Activated naive CD4-positive, alpha-beta T cell treated with anti-CD3 and anti-CD28 coated beads for 36 hours (primary cell): ENCODE measurements at regions not wholly inside any gene's neighbourhood (a gene's known extent, or its start where the extent isn't known, plus 50 kb on each side); places are given as distances from the start of the nearest gene placed in this dataset.

Experiments used
- CTCF ChIA-PET: fragments of 350-600 bp; sonication (Branson Sonifier 250); formaldehyde crosslinking; loops from one replicate; lab custom pipeline; 2021; ENCODE audit warnings: antibody characterized with exemption; lab: Charles Lee
- DNase-seq: peaks from one replicate; pipeline ENCODE4 v3.0.0-alpha.2; 2020
- H3K27ac Mint-ChIP-seq: one replicate; pipeline ENCODE4 v1.8.0; 2021; ENCODE audit warnings: mild to moderate bottlenecking, mixed read lengths
- H3K27me3 Mint-ChIP-seq: one replicate; pipeline ENCODE4 v1.8.0; 2021; ENCODE audit warnings: low read depth, mixed read lengths
- H3K36me3 Mint-ChIP-seq: one replicate; pipeline ENCODE4 v1.8.0; 2021; ENCODE audit warnings: low read depth, mixed read lengths
- H3K4me1 Mint-ChIP-seq: one replicate; pipeline ENCODE4 v1.8.0; 2021; ENCODE audit warnings: low read depth, mixed read lengths
- H3K4me3 Mint-ChIP-seq: one replicate; pipeline ENCODE4 v1.8.0; 2021; ENCODE audit warnings: mild to moderate bottlenecking, moderate library complexity, mixed read lengths
- H3K9me3 Mint-ChIP-seq: one replicate; pipeline ENCODE4 v1.8.0; 2021; ENCODE audit warnings: mixed read lengths
- intact Hi-C: fragments of 100-400 bp; cut with micrococcal nuclease; formaldehyde crosslinking; loops from one replicate; pipeline ENCODE4 v1.15.1; 2023

- Mint-ChIP-seq H3K27ac (no peak overlapping the region), H3K4me3 (no peak overlapping the region), H3K4me1 (peaks cover 8% of the 10 kb centered on the region), H3K36me3 (no peaks in the 10 kb centered on the region), H3K27me3 (peaks cover 10% of the 10 kb centered on the region), H3K9me3 (no peaks in the 10 kb centered on the region)
- CTCF ChIA-PET, result interaction anchor here (0.6 kb wide), 1 partner anchor 141 kb away, joined by 3 read pairs; no protein-coding TSS in a partner anchor
- DNase-seq, result no peak
- intact Hi-C loops, result loop anchor here (10.0 kb wide), 1 partner anchor 145 kb away; no protein-coding TSS in a partner anchor
Measured at GRCh38 chr16:26649381-26650045, 417.2 kb upstream of the C16orf82 start.

- no peak for DNase-seq
- CTCF ChIA-PET, result interaction anchor here (0.6 kb wide), 1 partner anchor 202 kb away, joined by 4 read pairs; no protein-coding TSS in a partner anchor
- Mint-ChIP-seq H3K9me3 (no peaks in the 10 kb centered on the region), H3K4me1 (no peaks in the 10 kb centered on the region), H3K36me3 (no peaks in the 10 kb centered on the region), H3K27me3 (peaks cover 8% of the 10 kb centered on the region), H3K27ac (no peak overlapping the region), H3K4me3 (no peak overlapping the region)
- intact Hi-C loops, result no loop called here
Measured at GRCh38 chr16:26651464-26651863, 415.3 kb upstream of the C16orf82 start.

- no peaks in the 10 kb centered on the region for H3K36me3 Mint-ChIP-seq
- H3K4me3 Mint-ChIP-seq, result no peak overlapping the region
- intact Hi-C loops, result no loop called here
- DNase-seq, result no peak
- H3K27ac Mint-ChIP-seq, result no peak overlapping the region
- H3K4me1 Mint-ChIP-seq, result no peaks in the 10 kb centered on the region
- CTCF ChIA-PET, result interaction anchor here (0.6 kb wide), 1 partner anchor 202 kb away, joined by 4 read pairs; no protein-coding TSS in a partner anchor
- peaks cover 8% of the 10 kb centered on the region for H3K27me3 Mint-ChIP-seq
- no peaks in the 10 kb centered on the region for H3K9me3 Mint-ChIP-seq
Measured at GRCh38 chr16:26651884-26652283, 414.8 kb upstream of the C16orf82 start.

GRCh38 chr16:26658486-26658885 lies 408.2 kb upstream of the C16orf82 start:
- no peaks in the 10 kb centered on the region for H3K9me3 Mint-ChIP-seq
- peaks cover 18% of the 10 kb centered on the region for H3K27me3 Mint-ChIP-seq
- intact Hi-C loops, result no loop called here
- H3K4me1 Mint-ChIP-seq, result no peaks in the 10 kb centered on the region
- no peaks in the 10 kb centered on the region for H3K36me3 Mint-ChIP-seq
- H3K27ac Mint-ChIP-seq, result no peak overlapping the region
- H3K4me3 Mint-ChIP-seq, result no peak overlapping the region
- no peak for DNase-seq
- CTCF ChIA-PET, result no interaction called here

DNA sequence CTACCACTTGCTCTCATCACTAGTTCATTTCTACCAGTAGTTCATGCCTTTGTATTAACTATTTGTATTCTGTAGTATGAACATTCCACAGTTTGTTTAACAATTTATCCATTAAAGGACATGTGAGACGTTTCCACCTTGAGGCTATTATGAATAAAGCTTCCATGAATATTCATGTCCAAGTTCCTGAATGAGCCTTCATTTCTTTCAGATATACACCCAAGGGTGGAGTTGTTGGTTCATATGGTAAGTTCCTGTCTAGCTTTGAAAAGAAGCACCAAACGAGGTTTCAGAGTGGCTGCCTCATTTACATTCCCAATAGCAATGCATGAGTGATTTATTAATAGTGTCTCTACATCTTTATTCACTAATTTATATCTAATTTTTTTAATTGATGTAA lies 407.8 kb upstream of the C16orf82 start:
- no peaks in the 10 kb centered on the region for H3K36me3 Mint-ChIP-seq
- H3K27ac Mint-ChIP-seq, result no peak overlapping the region
- no peaks in the 10 kb centered on the region for H3K4me1 Mint-ChIP-seq
- H3K27me3 Mint-ChIP-seq, result peaks cover 20% of the 10 kb centered on the region
- intact Hi-C loops, result no loop called here
- no peak overlapping the region for H3K4me3 Mint-ChIP-seq
- CTCF ChIA-PET, result no interaction called here
- DNase-seq, result no peak
- no peaks in the 10 kb centered on the region for H3K9me3 Mint-ChIP-seq

- CTCF ChIA-PET, result interaction anchor here (0.6 to 1.8 kb wide), 2 partner anchors 18 to 171 kb away, joined by 3 to 5 read pairs; no protein-coding TSS in a partner anchor
- no peak overlapping the region for H3K27ac Mint-ChIP-seq
- intact Hi-C loops, result no loop called here
- H3K4me1 Mint-ChIP-seq, result peaks cover 11% of the 10 kb centered on the region
- H3K27me3 Mint-ChIP-seq, result peaks cover 17% of the 10 kb centered on the region
- no peaks in the 10 kb centered on the region for H3K9me3 Mint-ChIP-seq
- H3K36me3 Mint-ChIP-seq, result no peaks in the 10 kb centered on the region
- H3K4me3 Mint-ChIP-seq, result no peak overlapping the region
- no peak for DNase-seq
Measured at GRCh38 chr16:26664086-26664485, 402.6 kb upstream of the C16orf82 start.

DNA sequence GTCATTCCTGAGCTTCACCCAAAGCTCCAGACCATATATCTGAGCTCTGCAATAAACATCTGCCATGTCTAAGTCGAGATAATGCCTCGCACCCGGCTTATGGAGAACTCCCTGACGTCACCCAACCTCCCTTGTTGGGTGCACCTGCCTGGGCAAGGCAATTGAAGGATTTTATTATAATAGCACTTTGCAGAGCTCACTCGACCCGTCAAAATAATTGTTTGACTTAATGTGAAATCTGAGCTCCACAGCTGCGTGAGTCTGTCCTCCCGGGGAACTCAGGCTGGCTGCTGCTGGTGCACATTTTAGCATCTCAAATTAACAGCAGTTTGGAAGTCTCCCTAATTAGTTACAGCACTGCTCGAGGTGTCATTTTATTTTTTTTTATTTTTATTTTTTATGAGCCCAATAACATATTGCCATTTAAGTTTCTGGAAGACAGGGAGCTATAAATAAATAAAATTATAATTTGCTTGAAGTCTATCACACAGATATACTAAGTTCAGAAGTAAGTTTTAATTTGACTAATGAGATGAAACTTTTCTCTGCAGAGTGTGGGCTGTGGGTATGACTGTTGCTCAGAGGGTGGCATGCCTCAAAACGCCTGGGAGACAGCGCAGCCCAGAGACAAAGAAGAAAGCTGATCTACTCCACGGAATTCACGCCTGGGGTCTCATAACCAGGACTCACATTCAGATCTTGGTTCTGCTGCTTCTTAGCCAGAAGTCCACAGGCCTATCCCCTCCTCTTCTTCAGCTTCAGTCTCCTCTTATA lies 401.4 kb upstream of the C16orf82 start:
- no peak overlapping the region for H3K4me3 Mint-ChIP-seq
- CTCF ChIA-PET, result interaction anchor here (0.6 to 1.8 kb wide), 4 partner anchors 20 to 830 kb away, joined by 3 to 6 read pairs (median 4); no protein-coding TSS in a partner anchor
- no peaks in the 10 kb centered on the region for H3K36me3 Mint-ChIP-seq
- intact Hi-C loops, result loop anchor here (1.0 kb wide), 1 partner anchor 67 kb away; no protein-coding TSS in a partner anchor
- peaks cover 17% of the 10 kb centered on the region for H3K27me3 Mint-ChIP-seq
- peak overlapping the region; percentile 20 for H3K27ac Mint-ChIP-seq
- DNase-seq, result peak; percentile 54
- H3K4me1 Mint-ChIP-seq, result peaks cover 18% of the 10 kb centered on the region
- H3K9me3 Mint-ChIP-seq, result no peaks in the 10 kb centered on the region

DNA sequence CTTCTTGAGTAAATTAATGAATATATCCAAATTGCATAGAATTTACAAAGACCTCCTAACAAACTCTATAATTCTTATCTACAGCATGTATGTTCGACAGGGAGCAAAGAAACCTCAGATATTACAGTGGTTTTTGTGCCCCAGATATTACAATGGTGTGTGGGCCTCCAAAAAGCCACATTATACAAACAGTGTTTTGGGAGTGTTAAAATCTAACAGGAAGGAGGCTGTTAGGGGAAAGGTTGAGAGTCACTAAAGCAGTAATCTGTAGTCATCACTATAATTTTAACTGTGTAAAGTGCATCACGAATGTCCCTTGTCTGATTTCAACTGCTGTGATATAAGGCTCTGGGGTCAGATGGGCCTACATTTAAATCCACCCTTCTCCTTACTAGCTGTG lies 400.2 kb upstream of the C16orf82 start:
- Mint-ChIP-seq H3K9me3 (no peaks in the 10 kb centered on the region), H3K36me3 (no peaks in the 10 kb centered on the region), H3K4me3 (no peak overlapping the region), H3K27me3 (peaks cover 13% of the 10 kb centered on the region), H3K27ac (no peak overlapping the region), H3K4me1 (peaks cover 22% of the 10 kb centered on the region)
- CTCF ChIA-PET, result no interaction called here
- intact Hi-C loops, result no loop called here
- no peak for DNase-seq

DNA sequence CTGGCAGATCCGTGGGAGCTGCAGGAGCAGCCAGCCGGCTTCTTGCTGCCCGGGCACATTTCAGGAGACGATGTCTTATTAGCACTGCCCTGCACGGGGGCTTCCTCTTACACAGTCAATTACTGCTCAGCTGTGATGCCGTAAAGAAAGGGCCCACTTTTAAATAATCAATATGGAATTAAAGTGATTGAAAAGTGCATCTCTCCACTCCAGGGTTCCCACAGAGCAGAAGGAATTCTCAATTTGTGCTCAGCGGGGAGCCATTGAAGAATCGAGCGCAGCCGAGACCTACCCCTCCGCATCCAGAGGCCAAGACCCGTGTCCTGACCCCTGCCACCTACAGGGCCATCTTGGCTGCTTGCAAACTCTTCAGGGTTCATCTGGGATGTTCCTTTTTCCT lies 399.4 kb upstream of the C16orf82 start:
- CTCF ChIA-PET, result no interaction called here
- no peaks in the 10 kb centered on the region for H3K36me3 Mint-ChIP-seq
- intact Hi-C loops, result no loop called here
- no peak for DNase-seq
- H3K27ac Mint-ChIP-seq, result no peak overlapping the region
- peaks cover 10% of the 10 kb centered on the region for H3K27me3 Mint-ChIP-seq
- no peak overlapping the region for H3K4me3 Mint-ChIP-seq
- peaks cover 30% of the 10 kb centered on the region for H3K4me1 Mint-ChIP-seq
- no peaks in the 10 kb centered on the region for H3K9me3 Mint-ChIP-seq

- intact Hi-C loops, result no loop called here
- peaks cover 2% of the 10 kb centered on the region for H3K9me3 Mint-ChIP-seq
- H3K27ac Mint-ChIP-seq, result no peak overlapping the region
- no peak overlapping the region for H3K4me3 Mint-ChIP-seq
- DNase-seq, result no peak
- H3K27me3 Mint-ChIP-seq, result peaks cover 9% of the 10 kb centered on the region
- CTCF ChIA-PET, result interaction anchor here (0.7 kb wide), 1 partner anchor 859 kb away, joined by 3 read pairs; no protein-coding TSS in a partner anchor
- H3K36me3 Mint-ChIP-seq, result no peaks in the 10 kb centered on the region
- peaks cover 37% of the 10 kb centered on the region for H3K4me1 Mint-ChIP-seq
Measured at GRCh38 chr16:26668026-26668425, 398.7 kb upstream of the C16orf82 start.

DNA sequence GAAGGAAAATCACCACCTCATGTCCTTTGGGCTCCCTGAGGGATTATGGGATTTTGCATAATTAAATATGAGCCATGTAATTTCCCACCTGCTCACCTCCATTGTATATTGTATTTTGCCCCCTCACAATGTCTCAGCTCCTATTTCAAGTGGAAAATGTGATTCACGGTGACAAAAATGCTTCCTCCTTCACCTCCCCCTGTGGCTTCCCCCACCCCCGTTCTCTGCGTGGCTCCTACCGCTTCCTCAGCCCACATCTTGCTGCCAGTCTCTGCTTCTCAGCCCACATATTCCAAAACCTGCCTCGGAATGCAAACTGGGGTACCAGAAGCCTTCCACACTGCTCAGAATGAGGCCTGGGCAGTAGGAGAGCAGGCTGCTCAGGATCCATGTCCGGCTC lies 394.5 kb upstream of the C16orf82 start:
- H3K4me3 Mint-ChIP-seq, result no peak overlapping the region
- H3K27me3 Mint-ChIP-seq, result no peaks in the 10 kb centered on the region
- H3K9me3 Mint-ChIP-seq, result peaks cover 10% of the 10 kb centered on the region
- CTCF ChIA-PET, result no interaction called here
- peak overlapping the region; percentile 76 for H3K27ac Mint-ChIP-seq
- H3K36me3 Mint-ChIP-seq, result no peaks in the 10 kb centered on the region
- intact Hi-C loops, result loop anchor here (2.0 kb wide), 1 partner anchor 73 kb away; no protein-coding TSS in a partner anchor
- H3K4me1 Mint-ChIP-seq, result peaks cover 27% of the 10 kb centered on the region
- peak; percentile 71 for DNase-seq

GRCh38 chr16:26673011-26673410 lies 393.7 kb upstream of the C16orf82 start:
- Mint-ChIP-seq H3K27ac (peak overlapping the region; percentile 76), H3K4me3 (no peak overlapping the region), H3K4me1 (peaks cover 27% of the 10 kb centered on the region), H3K36me3 (no peaks in the 10 kb centered on the region), H3K9me3 (peaks cover 10% of the 10 kb centered on the region), H3K27me3 (no peaks in the 10 kb centered on the region)
- no peak for DNase-seq
- CTCF ChIA-PET, result no interaction called here
- intact Hi-C loops, result loop anchor here (2.0 kb wide), 1 partner anchor 74 kb away; no protein-coding TSS in a partner anchor
